IMR-90 (cell line): ENCODE measurements at regions not wholly inside any gene's neighbourhood (a gene's known extent, or its start where the extent isn't known, plus 50 kb on each side); places are given as distances from the start of the nearest gene placed in this dataset.

Source experiments
- ATAC-seq: fragments of 200-7000 bp; cut with Tn5 transposase; 2 replicates; pipeline ENCODE4 v1.9.1; 2020; ENCODE audit warnings: low read depth, mild to moderate bottlenecking, moderate library complexity
- BruUV-seq: library from RNA; stranded (reverse); fragments of 400-500 nt; replicated peaks from 2 replicates; lab custom pipeline; 2021; lab: Mats Ljungman, UMichigan
- CTCF ChIA-PET: fragments of 300-600 bp; formaldehyde crosslinking; extraction: SDS; loops from one replicate; lab custom pipeline; 2021; ENCODE audit warnings: antibody characterized with exemption; lab: Yijun Ruan, JAX
- POLR2A ChIA-PET: fragments of 300-600 bp; sonication (Branson Sonifier 250); formaldehyde crosslinking; loops from one replicate; lab custom pipeline; 2022; ENCODE audit warnings: antibody characterized with exemption; ENCODE audit not compliant: unreplicated experiment; lab: Charles Lee
- DNase-seq: peaks from one replicate; pipeline ENCODE4 v3.0.0; 2013
- H2AFZ ChIP-seq: replicated peaks from 2 replicates; pipeline ENCODE3; 2013; ENCODE audit warnings: low read length, mild to moderate bottlenecking; ENCODE audit not compliant: poor library complexity
- H2AK5ac ChIP-seq: 2 replicates; pipeline ENCODE4 v1.6.1; 2013; ENCODE audit warnings: low read depth, low read length, inconsistent platforms
- H2AK9ac ChIP-seq: replicated peaks from 2 replicates; pipeline ENCODE3; 2013; ENCODE audit warnings: mild to moderate bottlenecking, low read depth, low read length, moderate library complexity; ENCODE audit not compliant: poor library complexity
- H2BK120ac ChIP-seq: 2 replicates; pipeline ENCODE4 v1.6.1; 2013; ENCODE audit warnings: low read depth, low read length, inconsistent platforms
- H2BK15ac ChIP-seq: 3 replicates; pipeline ENCODE4 v1.6.1; 2013; ENCODE audit warnings: low read depth, low read length, inconsistent platforms
- H2BK20ac ChIP-seq: 2 replicates; pipeline ENCODE4 v1.6.1; 2013; ENCODE audit warnings: low read depth, mild to moderate bottlenecking, inconsistent platforms, low read length, moderate library complexity
- H2BK5ac ChIP-seq: 2 replicates; pipeline ENCODE4 v1.6.1; 2013; ENCODE audit warnings: mild to moderate bottlenecking, low read depth, low read length, inconsistent platforms; ENCODE audit not compliant: poor library complexity, severe bottlenecking
- H3K14ac ChIP-seq: replicated peaks from 2 replicates; pipeline ENCODE4 v1.6.1; 2013; ENCODE audit warnings: low read depth, low read length, inconsistent platforms
- H3K18ac ChIP-seq: 2 replicates; pipeline ENCODE4 v1.6.1; 2013; ENCODE audit warnings: low read depth, low read length, control low read depth
- H3K23ac ChIP-seq: 2 replicates; pipeline ENCODE4 v1.6.1; 2013; ENCODE audit warnings: low read depth, low read length, inconsistent platforms
- H3K27ac ChIP-seq: 2 replicates; pipeline ENCODE4 v1.5.1; 2013; ENCODE audit warnings: mild to moderate bottlenecking, control low read depth, low read length; ENCODE audit not compliant: insufficient read depth
- H3K27me3 ChIP-seq: 2 replicates; pipeline ENCODE4 v1.6.1; 2013; ENCODE audit warnings: low read length; ENCODE audit not compliant: control insufficient read depth, insufficient read depth
- H3K36me3 ChIP-seq: 2 replicates; pipeline ENCODE4 v1.6.1; 2013; ENCODE audit warnings: low read length, mixed read lengths; ENCODE audit not compliant: control insufficient read depth, insufficient read depth
- H3K4ac ChIP-seq: 2 replicates; pipeline ENCODE4 v1.6.1; 2013; ENCODE audit warnings: low read depth, low read length, inconsistent platforms
- H3K4me1 ChIP-seq: 2 replicates; pipeline ENCODE4 v1.6.1; 2013; ENCODE audit warnings: low read length, mixed read lengths; ENCODE audit not compliant: control insufficient read depth, insufficient read depth
- H3K4me2 ChIP-seq: 2 replicates; pipeline ENCODE4 v1.6.1; 2013; ENCODE audit warnings: low read depth, mild to moderate bottlenecking, control low read depth, low read length, moderate library complexity
- H3K4me3 ChIP-seq: 2 replicates; pipeline ENCODE4 v1.5.1; 2013; ENCODE audit warnings: low read depth, mild to moderate bottlenecking, control low read depth, low read length, moderate library complexity; ENCODE audit not compliant: insufficient read depth
- H3K56ac ChIP-seq: 2 replicates; pipeline ENCODE4 v1.6.1; 2013; ENCODE audit warnings: low read length, inconsistent platforms; ENCODE audit not compliant: insufficient read depth; ENCODE audit errors: extremely low read depth
- H3K79me1 ChIP-seq, 2 experiments: 2 replicates each; pipeline ENCODE4 v1.6.1; 2013; ENCODE audit warnings: low read length in 2 of 2, inconsistent platforms in 1 of 2, low read depth in 1 of 2
- H3K9ac ChIP-seq: 2 replicates; pipeline ENCODE4 v1.6.1; 2013; ENCODE audit warnings: low read depth, low read length, control low read depth
- H3K9me1 ChIP-seq: 2 replicates; pipeline ENCODE4 v1.6.1; 2013; ENCODE audit warnings: low read length, inconsistent platforms; ENCODE audit not compliant: insufficient read depth
- H3K9me3 ChIP-seq: 2 replicates; pipeline ENCODE4 v1.6.1; 2013; ENCODE audit warnings: low read length; ENCODE audit not compliant: control insufficient read depth, insufficient read depth
- H4K20me1 ChIP-seq: 2 replicates; pipeline ENCODE4 v1.6.1; 2013; ENCODE audit warnings: low read length, inconsistent platforms; ENCODE audit not compliant: insufficient read depth
- H4K5ac ChIP-seq: 2 replicates; pipeline ENCODE4 v1.6.1; 2013; ENCODE audit warnings: mild to moderate bottlenecking, low read depth, low read length, control low read depth
- H4K8ac ChIP-seq, 2 experiments: 2 replicates each; pipeline ENCODE4 v1.6.1; 2013; ENCODE audit warnings: low read depth in 2 of 2, low read length in 2 of 2, control low read depth in 1 of 2, inconsistent platforms in 1 of 2
- H4K91ac ChIP-seq: 2 replicates; pipeline ENCODE4 v1.6.1; 2013; ENCODE audit warnings: low read depth, low read length, inconsistent platforms; ENCODE audit not compliant: insufficient read depth
- BHLHE40 ChIP-seq: fragments of 150-350 bp; IDR thresholded peaks from 2 replicates; pipeline ENCODE4 v1.6.1; 2016; ENCODE audit warnings: mild to moderate bottlenecking, low read depth, low read length
- CEBPB ChIP-seq: IDR thresholded peaks from 2 replicates; pipeline ENCODE4 v1.6.1; 2012; ENCODE audit warnings: low read depth, low read length, improper control_type of control experiment
- CHD1 ChIP-seq: IDR thresholded peaks from 2 replicates; pipeline ENCODE4 v1.6.1; 2012; ENCODE audit warnings: low read depth, low read length, improper control_type of control experiment
- CTCF ChIP-seq: conservative IDR thresholded peaks from 2 replicates; pipeline ENCODE4 v1.5.1; 2012; ENCODE audit warnings: mild to moderate bottlenecking, low read depth, low read length, improper control_type of control experiment
- ELK1 ChIP-seq: fragments of 150-350 bp; IDR thresholded peaks from 2 replicates; pipeline ENCODE4 v1.6.1; 2016; ENCODE audit warnings: low read depth, mild to moderate bottlenecking, low read length, moderate library complexity, borderline replicate concordance
- FOS ChIP-seq: fragments of 150-350 bp; IDR thresholded peaks from 2 replicates; pipeline ENCODE4 v1.6.1; 2016; ENCODE audit warnings: low read depth, low read length
- MAFK ChIP-seq: IDR thresholded peaks from 2 replicates; pipeline ENCODE4 v1.6.1; 2012; ENCODE audit warnings: low read depth, low read length, improper control_type of control experiment
- MAZ ChIP-seq: IDR thresholded peaks from 2 replicates; pipeline ENCODE4 v1.6.1; 2012; ENCODE audit warnings: low read depth, mild to moderate bottlenecking, low read length, improper control_type of control experiment, moderate library complexity, borderline replicate concordance
- MXI1 ChIP-seq: IDR thresholded peaks from 2 replicates; pipeline ENCODE4 v1.6.1; 2012; ENCODE audit warnings: low read depth, mild to moderate bottlenecking, low read length, moderate library complexity, borderline replicate concordance
- NFE2L2 ChIP-seq: fragments of 150-350 bp; IDR thresholded peaks from 2 replicates; pipeline ENCODE4 v1.6.1; 2016; ENCODE audit warnings: low read depth, mild to moderate bottlenecking, low read length
- POLR2A ChIP-seq: IDR thresholded peaks from 2 replicates; pipeline ENCODE4 v1.6.1; 2012; ENCODE audit warnings: mild to moderate bottlenecking, low read depth, low read length
- RAD21 ChIP-seq: IDR thresholded peaks from 2 replicates; pipeline ENCODE4 v1.6.1; 2012; ENCODE audit warnings: low read length, improper control_type of control experiment
- RCOR1 ChIP-seq: IDR thresholded peaks from 2 replicates; pipeline ENCODE4 v1.6.1; 2012; ENCODE audit warnings: mild to moderate bottlenecking, low read length, improper control_type of control experiment; ENCODE audit not compliant: insufficient replicate concordance
- RFX5 ChIP-seq: IDR thresholded peaks from 2 replicates; pipeline ENCODE4 v1.8.0; 2012; ENCODE audit warnings: low read depth, mild to moderate bottlenecking, low read length, moderate library complexity
- SMC3 ChIP-seq: fragments of 150-350 bp; IDR thresholded peaks from 2 replicates; pipeline ENCODE4 v1.6.1; 2016; ENCODE audit warnings: low read depth, mild to moderate bottlenecking, antibody characterized with exemption, low read length, moderate library complexity
- USF2 ChIP-seq: fragments of 150-350 bp; IDR thresholded peaks from 2 replicates; pipeline ENCODE4 v1.6.1; 2017; ENCODE audit warnings: mild to moderate bottlenecking, antibody characterized with exemption, low read length, low read depth
- WGBS, 2 experiments: methylation state at CpG; one replicate each; pipeline versions ENCODE4 v1.1.5 to v1.1.7; 2013; ENCODE audit warnings: missing lambda C conversion rate in 2 of 2; ENCODE audit not compliant: insufficient read length in 1 of 2; ENCODE audit errors: extremely low coverage in 2 of 2; 5-methylcytosine and 5-hydroxymethylcytosine counted together
- dilution Hi-C: fragments of 300-500 bp; cut with HindIII; formaldehyde crosslinking; loops from one replicate; pipeline ENCODE4 v1.14.3; 2018; ENCODE audit warnings: low sequenced_read_pairs; ENCODE audit not compliant: unreplicated experiment
- in situ Hi-C: fragments of 300-500 bp; cut with MboI; formaldehyde crosslinking; loops from 3 replicates; pipeline ENCODE4 v1.14.3; 2019; ENCODE audit warnings: low sequenced_read_pairs, inconsistent platforms, mixed read lengths
- intact Hi-C: fragments of 100-400 bp; cut with micrococcal nuclease; formaldehyde crosslinking; loops from 2 replicates; pipeline ENCODE4 v1.10.0; 2022

GRCh38 chr2:235311044-235311443 is 182.8 kb upstream of the AGAP1 start:
- H3K9me3 ChIP-seq = 0 out of 2 replicates have a peak, but pooled peaks cover 3% of the 10 kb centered on the region
- H2AK5ac ChIP-seq = no peak overlapping the region
- H4K8ac ChIP-seq = no peak overlapping the region
- no peak overlapping the region for H2AFZ ChIP-seq
- BruUV-seq = no TSS peak
- ATAC-seq (no peak), DNase-seq (no peak)
- no peak overlapping the region for H3K27ac ChIP-seq
- H3K4me1 ChIP-seq = no peaks in the 10 kb centered on the region
- no peak overlapping the region for H3K14ac ChIP-seq
- no peaks in the 10 kb centered on the region for H3K36me3 ChIP-seq
- H3K9ac ChIP-seq = no peak overlapping the region
- no peak overlapping the region for H3K56ac ChIP-seq
- no peak overlapping the region for H2BK5ac ChIP-seq
- TF ChIP-seq CHD1 = no peak
- no peak for TF ChIP-seq USF2
- no peak for TF ChIP-seq FOS
- no peak for TF ChIP-seq ELK1
- TF ChIP-seq BHLHE40 = no peak
- TF ChIP-seq NFE2L2 = no peak
- TF ChIP-seq MAZ = no peak
- TF ChIP-seq SMC3 = no peak
- no peak for TF ChIP-seq POLR2A
- no peak for TF ChIP-seq RAD21
- no peak for TF ChIP-seq MAFK
- no peak for TF ChIP-seq MXI1
- TF ChIP-seq RFX5 = no peak
- TF ChIP-seq CEBPB = no peak
- TF ChIP-seq RCOR1 = no peak
- no peak for TF ChIP-seq CTCF
- H3K27me3 ChIP-seq = peaks cover 4% of the 10 kb centered on the region
- H2BK15ac ChIP-seq = no peak overlapping the region
- dilution Hi-C loops = no loop called here
- no peak overlapping the region for H2BK20ac ChIP-seq
- intact Hi-C loops = no loop called here
- no peak overlapping the region for H3K18ac ChIP-seq
- H2BK120ac ChIP-seq = no peak overlapping the region
- CTCF ChIA-PET = no interaction called here
- WGBS, 2 experiments = 40% methylated on average over 1 of the region's 4 CpGs; no CpG with 5 or more reads in 1 of the 2 experiments
- no peaks in the 10 kb centered on the region for H4K20me1 ChIP-seq
- no peak overlapping the region for H3K4me3 ChIP-seq
- H4K5ac ChIP-seq = no peak overlapping the region
- no peak overlapping the region for H3K4ac ChIP-seq
- in situ Hi-C loops = no loop called here
- POLR2A ChIA-PET = no interaction called here
- H3K9me1 ChIP-seq = no peaks in the 10 kb centered on the region
- no peak overlapping the region for H2AK9ac ChIP-seq
- no peaks in the 10 kb centered on the region for H3K79me1 ChIP-seq
- H3K4me2 ChIP-seq = no peak overlapping the region
- H3K23ac ChIP-seq = no peak overlapping the region
- H4K91ac ChIP-seq = no peak overlapping the region
